NCI-H1092 (cell line): ENCODE measurements at regions not wholly inside any gene's neighbourhood (a gene's known extent, or its start where the extent isn't known, plus 50 kb on each side); places are given as distances from the start of the nearest gene placed in this dataset.

ENCODE experiments used
- DNase-seq: peaks from one replicate; lab custom pipeline; 2025; lab: John Stamatoyannopoulos, UW

DNA sequence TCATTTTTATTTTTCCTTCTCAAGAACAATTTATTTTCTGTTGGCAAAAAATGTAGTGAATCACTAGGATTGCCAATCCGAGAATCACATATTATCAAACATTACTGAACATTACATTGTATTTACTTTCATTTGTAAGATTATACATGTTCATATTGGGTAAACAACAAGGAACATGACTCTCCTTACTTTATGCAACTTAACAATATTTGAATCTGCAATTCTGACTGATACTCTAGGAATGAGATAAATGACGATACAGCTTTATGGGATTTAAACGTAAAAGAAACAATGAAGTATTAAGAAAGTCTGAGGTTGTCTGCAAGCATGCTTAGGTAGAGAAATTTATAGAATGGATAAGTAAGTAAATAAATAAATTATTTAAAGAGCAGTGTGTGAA lies 2302.9 kb downstream of the MAT2B start:
- DNase-seq: no peak

DNA sequence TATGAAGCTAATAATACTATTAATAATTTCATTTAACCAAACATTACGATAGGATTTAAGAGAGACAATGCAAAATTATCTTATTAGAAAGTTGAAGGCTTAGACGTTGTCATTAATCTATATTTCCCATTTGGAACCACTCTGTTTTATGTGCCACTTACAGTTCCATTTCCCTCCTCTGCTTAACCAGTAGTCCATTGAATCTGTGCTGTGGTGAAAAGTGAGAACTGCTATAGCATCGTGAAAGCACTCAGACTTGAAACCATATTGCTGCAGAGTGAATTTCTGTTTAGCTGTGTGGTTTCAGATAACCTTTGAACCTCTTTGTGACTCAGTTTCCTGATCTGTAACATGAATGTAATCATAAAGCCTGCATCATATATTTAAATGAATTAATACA lies 2304.5 kb downstream of the MAT2B start:
- DNase-seq: no peak

DNA sequence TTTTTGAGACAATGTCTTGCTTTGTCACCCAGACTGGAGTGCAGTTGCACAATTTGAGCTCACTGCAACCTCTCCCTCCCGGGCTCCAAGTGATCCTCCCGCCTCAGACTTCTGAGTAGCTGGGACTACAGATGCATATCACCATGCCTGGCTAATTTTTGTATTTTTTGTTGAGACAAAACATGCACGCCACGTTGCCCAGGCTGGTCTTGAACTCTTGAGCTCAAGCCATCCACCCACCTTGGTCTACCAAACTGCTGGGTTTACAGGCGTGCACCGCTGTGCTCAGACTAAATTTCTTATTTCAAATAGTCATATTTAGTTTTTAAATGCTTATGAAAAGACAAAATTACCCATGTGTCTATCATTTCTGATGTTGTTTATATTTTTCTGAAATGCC lies 2324.1 kb downstream of the MAT2B start:
- no peak for DNase-seq

- no peak for DNase-seq
These were observed 2329.5 kb downstream of the MAT2B start for GRCh38 chr5:165834891-165835290.

DNA sequence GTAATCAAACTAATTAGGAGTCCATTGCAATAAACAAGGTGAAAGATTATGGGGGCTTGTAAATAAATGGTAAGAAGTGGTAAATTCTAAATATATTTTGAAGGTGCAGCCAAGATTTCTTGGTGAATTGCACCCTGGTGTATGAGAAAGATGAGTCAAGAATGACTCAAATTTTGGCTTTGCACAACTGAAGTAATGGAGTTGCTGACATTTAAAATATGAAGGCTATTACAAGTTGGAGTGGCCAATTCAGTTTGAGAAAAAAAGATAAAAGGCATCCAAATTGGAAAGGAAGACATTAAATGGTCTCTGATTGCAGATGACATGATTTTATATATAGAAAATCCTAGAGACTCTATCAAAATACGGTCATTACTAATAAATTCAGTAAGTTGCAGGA lies 2330.6 kb downstream of the MAT2B start:
- DNase-seq: no peak

DNA sequence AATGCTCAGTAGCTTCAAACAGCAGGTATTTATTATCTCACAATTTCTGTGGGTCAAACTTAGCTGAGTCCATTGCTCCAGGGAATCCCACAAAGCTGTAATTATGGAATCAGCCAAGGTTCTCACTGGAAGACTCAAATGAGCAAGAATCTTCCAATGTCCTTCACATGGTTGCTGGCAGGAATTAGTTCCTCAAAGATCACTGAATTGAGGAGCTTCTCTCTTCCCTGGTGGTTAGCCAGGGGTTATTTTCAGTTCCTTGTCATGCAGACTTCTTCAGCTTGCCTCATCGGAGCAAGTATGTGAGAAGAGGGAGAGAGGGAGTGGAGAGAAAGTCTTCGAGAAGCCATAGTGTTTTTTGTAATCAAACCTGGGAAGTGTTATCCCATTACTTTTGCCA lies 2331.9 kb downstream of the MAT2B start:
- DNase-seq: no peak

DNA sequence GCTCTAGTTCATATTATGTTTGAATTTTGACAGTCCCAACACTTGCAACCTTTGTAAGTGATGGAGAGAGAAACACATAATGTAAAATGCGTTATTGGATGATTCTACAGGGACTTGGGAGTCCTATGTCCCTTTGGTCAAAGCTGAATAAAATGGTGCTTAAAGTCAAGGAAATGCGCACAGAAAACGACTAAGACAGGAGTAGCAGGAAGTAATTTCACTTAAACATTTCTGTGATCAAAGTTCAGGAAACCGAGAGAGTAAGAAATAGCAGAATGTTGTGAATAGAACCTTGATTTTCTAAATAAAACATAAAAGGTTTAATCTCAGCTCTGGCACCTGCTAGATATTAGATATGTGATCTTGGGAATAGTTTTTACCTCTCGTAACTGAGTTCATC lies 2339.2 kb downstream of the MAT2B start:
- DNase-seq: no peak

GRCh38 chr5:165858118-165858517 lies 2352.7 kb downstream of the MAT2B start:
- DNase-seq: no peak

DNA sequence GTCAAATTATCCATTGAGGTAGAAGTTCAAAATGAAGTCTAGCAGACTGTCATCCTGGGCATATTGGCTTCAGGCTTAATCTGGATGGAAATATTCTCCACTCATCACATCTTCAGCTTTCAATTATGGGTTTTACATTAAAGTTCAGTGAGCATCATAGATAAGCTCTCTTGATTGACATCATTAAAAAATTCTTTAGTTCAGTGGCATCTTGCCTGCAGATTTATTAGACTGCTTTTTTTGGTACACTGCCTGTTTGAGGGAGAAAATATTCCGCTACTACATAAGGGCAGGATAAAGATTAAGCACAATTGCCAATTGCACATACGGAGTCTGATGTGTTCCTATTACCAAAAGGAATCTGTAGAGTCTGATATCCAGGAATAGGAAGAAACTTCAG lies 2353.8 kb downstream of the MAT2B start:
- DNase-seq: no peak

DNA sequence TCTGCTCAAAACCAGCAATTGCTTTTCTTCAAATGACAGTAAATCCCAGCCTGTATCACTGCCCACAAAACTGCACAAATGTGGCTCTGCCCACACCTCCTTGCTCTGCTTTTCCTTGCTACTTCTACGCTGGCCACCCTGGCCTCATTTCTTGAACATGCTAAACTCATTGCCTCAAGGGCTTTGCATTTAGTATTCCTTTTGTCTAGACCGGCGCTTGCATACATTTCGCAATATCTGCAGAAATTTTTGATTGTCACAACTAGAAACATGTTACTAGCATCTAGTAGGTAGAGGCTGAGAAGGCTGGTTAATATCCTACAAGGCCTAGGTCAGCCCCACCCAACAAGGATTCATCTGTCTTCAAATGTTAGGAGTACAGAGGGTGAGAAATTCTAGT lies 2357.8 kb downstream of the MAT2B start:
- DNase-seq: no peak

- no peak for DNase-seq
These were observed 2365.9 kb downstream of the MAT2B start for GRCh38 chr5:165871291-165871690.

- DNase-seq: no peak
These were observed 2369.4 kb downstream of the MAT2B start for GRCh38 chr5:165874851-165875250.

DNA sequence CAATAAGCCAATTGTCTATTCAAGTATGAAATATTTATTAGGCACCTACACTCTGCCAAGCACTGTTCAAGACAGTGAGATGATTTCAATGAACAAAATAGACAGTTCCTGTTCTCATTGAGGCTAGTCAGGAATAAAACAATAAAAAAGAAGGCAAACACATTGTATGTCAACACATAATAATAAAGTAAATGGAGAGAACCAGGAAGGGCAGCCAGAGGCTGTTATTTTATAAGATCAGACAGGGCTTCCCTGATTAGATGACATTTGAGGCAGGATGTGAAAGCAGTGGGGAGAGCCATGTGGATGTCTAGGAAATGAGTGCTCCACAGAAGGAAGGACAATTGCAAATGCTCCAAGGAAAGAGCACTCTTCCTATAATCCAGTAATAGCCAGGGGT lies 2371.1 kb downstream of the MAT2B start:
- no peak for DNase-seq

DNA sequence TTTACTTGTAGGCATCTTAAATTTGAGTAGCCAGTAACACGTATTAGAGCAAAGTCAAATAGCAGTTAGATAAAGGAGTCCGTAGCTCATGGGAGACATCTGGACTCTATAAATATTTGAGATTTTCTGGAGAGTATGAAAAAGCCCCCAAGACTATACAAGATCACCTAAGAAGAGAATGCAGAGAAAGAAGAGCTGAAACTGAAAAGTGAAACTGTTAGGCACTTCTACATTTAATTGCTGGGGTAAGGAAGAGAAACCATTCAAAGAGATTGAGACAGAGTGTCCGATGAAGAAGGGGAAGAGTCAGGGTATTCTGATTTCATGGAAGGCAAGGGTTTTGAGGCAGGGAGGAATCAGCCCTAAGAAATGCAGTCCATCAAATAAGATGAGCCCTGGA lies 2372.1 kb downstream of the MAT2B start:
- no peak for DNase-seq

- DNase-seq: no peak
These were observed 2375.8 kb downstream of the MAT2B start for GRCh38 chr5:165881259-165881658.

DNA sequence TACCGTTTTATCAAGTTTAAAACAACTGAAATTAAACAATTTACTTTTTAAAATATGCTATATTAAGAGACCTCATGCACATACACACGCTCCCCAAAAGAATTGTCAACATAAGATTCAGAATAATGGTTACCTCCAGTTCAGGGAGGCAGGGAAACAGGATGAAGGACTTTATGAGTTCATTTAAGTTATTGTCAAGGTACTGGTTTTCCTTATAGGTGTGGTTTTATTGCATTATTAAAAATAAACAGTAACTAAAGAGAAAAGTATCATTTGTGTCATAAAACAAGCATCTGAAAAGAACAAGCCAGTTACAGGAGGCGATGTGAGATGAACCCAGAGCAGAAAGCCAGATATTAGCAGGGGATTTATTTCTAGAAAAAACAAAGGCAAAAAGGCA lies 2376.7 kb downstream of the MAT2B start:
- no peak for DNase-seq

- DNase-seq: no peak
These were observed 2380.4 kb downstream of the MAT2B start for GRCh38 chr5:165885623-165886350.

- no peak for DNase-seq
These were observed 2381.7 kb downstream of the MAT2B start for GRCh38 chr5:165887147-165887546.

DNA sequence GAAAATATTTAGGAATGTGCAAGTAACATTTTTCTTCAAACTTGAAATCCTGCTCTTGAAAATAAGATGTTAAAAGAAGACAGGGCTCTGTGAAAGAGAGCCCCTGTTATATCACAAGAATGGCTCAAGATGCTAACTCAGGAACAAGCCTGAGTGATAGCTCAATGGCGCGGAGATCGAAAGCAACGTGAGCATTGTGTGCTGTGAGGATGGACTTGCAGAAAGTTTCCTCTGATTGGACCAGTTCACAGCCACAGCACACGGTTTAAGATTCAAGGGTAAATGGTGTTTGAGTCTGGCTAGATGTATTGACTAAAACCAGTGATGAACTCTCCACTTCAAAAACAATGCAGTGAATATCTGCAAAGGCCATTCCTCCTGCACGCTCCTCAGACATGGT lies 2387.0 kb downstream of the MAT2B start:
- DNase-seq: no peak

- no peak for DNase-seq
These were observed 2389.5 kb downstream of the MAT2B start for GRCh38 chr5:165894916-165895315.

GRCh38 chr5:165903835-165904234 lies 2387.6 kb upstream of the WWC1 start:
- DNase-seq: no peak

DNA sequence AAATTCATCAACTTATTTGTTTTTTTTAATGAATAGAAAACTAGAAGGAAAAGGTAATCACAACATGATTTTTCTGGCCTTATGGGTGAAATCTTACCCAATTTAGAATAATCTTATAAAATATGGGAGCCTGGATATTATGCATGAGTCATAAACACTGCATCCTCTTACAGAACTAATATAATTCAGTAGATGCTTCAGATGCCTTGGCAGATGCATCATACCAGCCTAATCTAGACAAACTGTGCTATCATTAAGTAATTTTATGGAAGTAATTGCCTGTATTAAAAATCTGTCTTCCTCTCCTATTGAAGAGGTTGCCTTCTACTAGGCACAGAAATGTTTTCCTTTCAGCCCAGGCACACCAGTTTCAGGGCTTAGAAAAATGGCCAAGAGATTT lies 2384.6 kb upstream of the WWC1 start:
- DNase-seq: no peak

DNA sequence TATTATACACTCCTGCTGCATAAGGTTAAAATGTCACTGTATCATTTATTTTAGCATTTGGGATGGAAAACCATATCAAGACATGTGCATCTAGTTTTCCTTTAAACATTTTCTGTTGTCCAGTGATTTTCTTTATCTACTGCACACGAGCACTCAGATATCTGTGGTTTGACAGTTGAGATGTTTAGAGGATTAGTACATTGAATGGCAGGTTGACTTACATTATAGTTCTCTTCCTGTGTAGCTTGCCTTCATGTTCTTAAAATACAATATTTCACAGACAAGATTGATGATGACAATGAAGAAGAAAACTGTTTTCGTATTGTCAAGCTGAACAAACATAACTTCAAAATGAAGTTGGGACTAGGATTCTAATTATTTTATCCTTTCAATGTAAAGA lies 2378.4 kb upstream of the WWC1 start:
- DNase-seq: no peak

GRCh38 chr5:165914456-165914855 lies 2377.0 kb upstream of the WWC1 start:
- no peak for DNase-seq

GRCh38 chr5:165919196-165919595 lies 2372.2 kb upstream of the WWC1 start:
- DNase-seq: no peak
